HepG2 (cell line): ENCODE measurements at regions not wholly inside any gene's neighbourhood (a gene's known extent, or its start where the extent isn't known, plus 50 kb on each side); places are given as distances from the start of the nearest gene placed in this dataset.

Experiments used
- JUNB ChIP-seq: sonication (generic); formaldehyde crosslinking; IDR thresholded peaks from 2 replicates; pipeline ENCODE4 v1.8.0; 2022; ENCODE audit warnings: missing genetic modification reagents, mild to moderate bottlenecking, borderline replicate concordance
- TF ChIP-seq, protein P1 (sequence below): sonication (generic); formaldehyde crosslinking; conservative IDR thresholded peaks from 2 replicates; pipeline ENCODE4 v1.4.0; 2020; ENCODE audit warnings: missing genetic modification reagents

GRCh38 chr1:188941986-188942385 is 1535.7 kb downstream of the BRINP3 start:
- TF ChIP-seq, protein P1, sequence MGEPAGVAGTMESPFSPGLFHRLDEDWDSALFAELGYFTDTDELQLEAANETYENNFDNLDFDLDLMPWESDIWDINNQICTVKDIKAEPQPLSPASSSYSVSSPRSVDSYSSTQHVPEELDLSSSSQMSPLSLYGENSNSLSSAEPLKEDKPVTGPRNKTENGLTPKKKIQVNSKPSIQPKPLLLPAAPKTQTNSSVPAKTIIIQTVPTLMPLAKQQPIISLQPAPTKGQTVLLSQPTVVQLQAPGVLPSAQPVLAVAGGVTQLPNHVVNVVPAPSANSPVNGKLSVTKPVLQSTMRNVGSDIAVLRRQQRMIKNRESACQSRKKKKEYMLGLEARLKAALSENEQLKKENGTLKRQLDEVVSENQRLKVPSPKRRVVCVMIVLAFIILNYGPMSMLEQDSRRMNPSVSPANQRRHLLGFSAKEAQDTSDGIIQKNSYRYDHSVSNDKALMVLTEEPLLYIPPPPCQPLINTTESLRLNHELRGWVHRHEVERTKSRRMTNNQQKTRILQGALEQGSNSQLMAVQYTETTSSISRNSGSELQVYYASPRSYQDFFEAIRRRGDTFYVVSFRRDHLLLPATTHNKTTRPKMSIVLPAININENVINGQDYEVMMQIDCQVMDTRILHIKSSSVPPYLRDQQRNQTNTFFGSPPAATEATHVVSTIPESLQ: no peak
- TF ChIP-seq JUNB (CRISPR knock-in tag): no peak
